ENCODE measurements at regions not wholly inside any gene's neighbourhood (a gene's known extent, or its start where the extent isn't known, plus 50 kb on each side); places are given as distances from the start of the nearest gene placed in this dataset.

DNA sequence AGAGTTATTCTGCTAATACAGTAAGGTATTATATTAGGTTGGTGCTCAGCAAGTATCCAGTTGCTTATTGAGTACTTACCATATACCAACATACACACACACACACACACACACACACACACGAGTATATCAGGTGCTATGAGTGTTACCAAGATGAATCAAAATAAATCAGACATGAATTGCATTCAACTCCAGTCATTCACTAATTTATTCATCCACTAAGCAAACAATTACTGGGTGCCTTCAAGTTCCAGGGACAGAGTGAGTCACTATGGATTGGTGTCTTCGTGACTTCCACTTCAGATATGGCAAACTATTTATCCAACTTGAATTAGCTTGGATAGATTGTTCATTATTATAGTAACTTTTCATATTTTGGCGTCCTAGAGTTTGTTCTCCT, 140.7 kb upstream of the SLC44A1 start:
- H3K4me1 ChIP-seq (ENCODE audit: low read length): peaks cover under 1% of the 10 kb centered on the region; the same call in 1 of the 2 replicates
- H3K27ac ChIP-seq (ENCODE audit: low read length): no peak overlapping the region
- no peaks in the 10 kb centered on the region for H3K79me2 ChIP-seq (ENCODE audit: low read length)
- no peak overlapping the region for H3K4me2 ChIP-seq (ENCODE audit: low read length)
- TF ChIP-seq EZH2phosphoT487 (IDR thresholded peaks at IDR 0.05; ENCODE audit: low read depth): no peak
- TF ChIP-seq, protein P1, sequence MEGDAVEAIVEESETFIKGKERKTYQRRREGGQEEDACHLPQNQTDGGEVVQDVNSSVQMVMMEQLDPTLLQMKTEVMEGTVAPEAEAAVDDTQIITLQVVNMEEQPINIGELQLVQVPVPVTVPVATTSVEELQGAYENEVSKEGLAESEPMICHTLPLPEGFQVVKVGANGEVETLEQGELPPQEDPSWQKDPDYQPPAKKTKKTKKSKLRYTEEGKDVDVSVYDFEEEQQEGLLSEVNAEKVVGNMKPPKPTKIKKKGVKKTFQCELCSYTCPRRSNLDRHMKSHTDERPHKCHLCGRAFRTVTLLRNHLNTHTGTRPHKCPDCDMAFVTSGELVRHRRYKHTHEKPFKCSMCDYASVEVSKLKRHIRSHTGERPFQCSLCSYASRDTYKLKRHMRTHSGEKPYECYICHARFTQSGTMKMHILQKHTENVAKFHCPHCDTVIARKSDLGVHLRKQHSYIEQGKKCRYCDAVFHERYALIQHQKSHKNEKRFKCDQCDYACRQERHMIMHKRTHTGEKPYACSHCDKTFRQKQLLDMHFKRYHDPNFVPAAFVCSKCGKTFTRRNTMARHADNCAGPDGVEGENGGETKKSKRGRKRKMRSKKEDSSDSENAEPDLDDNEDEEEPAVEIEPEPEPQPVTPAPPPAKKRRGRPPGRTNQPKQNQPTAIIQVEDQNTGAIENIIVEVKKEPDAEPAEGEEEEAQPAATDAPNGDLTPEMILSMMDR (IDR thresholded peaks at IDR 0.05; ENCODE audit: low read depth, low read length): no peak
- no peak overlapping the region for H3K9ac ChIP-seq (ENCODE audit: low read length)
- no peak overlapping the region for H3K4me3 ChIP-seq (ENCODE audit: low read length)
- H3K9me3 ChIP-seq (ENCODE audit: insufficient read depth, low read length): no peaks in the 10 kb centered on the region
- no peaks in the 10 kb centered on the region for H4K20me1 ChIP-seq (ENCODE audit: insufficient read depth, low read length)
- H3K27me3 ChIP-seq (ENCODE audit: low read depth, low read length): no peaks in the 10 kb centered on the region; the same call in 1 of the 2 replicates
- H3K36me3 ChIP-seq (replicated peaks; ENCODE audit: low read depth, low read length): no peaks in the 10 kb centered on the region
- H2AFZ ChIP-seq (ENCODE audit: low read depth, low read length): no peak overlapping the region

DNA sequence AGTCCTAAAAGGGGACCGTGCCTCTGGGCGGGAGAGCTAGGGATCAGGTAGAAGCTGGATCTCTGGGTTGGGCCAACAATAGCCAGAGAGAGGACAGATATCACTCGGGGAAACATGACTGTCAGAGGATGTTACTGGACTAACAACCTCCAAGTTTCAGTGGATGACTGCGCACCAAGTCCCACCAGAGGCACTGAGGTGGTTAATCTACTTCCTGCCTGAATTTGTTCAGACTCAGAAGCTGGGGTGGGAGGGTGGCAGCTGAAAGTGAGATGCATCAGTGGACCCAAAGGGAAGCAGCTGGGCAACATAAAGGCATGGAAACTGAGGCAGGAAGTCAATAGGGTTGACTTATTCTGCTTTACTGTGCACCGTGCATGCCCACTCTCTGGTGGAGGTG, 130.1 kb upstream of the SLC44A1 start:
- Histone ChIP-seq H3K4me1 (ENCODE audit: low read length) (no peaks in the 10 kb centered on the region), H2AFZ (ENCODE audit: low read depth, low read length) (no peak overlapping the region), H3K4me3 (ENCODE audit: low read length) (no peak overlapping the region), H3K9ac (ENCODE audit: low read length) (no peak overlapping the region), H3K4me2 (ENCODE audit: low read length) (no peak overlapping the region), H3K79me2 (ENCODE audit: low read length) (no peaks in the 10 kb centered on the region), H4K20me1 (ENCODE audit: insufficient read depth, low read length) (no peaks in the 10 kb centered on the region), H3K36me3 (replicated peaks; ENCODE audit: low read depth, low read length) (no peaks in the 10 kb centered on the region), H3K9me3 (ENCODE audit: insufficient read depth, low read length) (no peaks in the 10 kb centered on the region), H3K27ac (ENCODE audit: low read length) (no peak overlapping the region), H3K27me3 (ENCODE audit: low read depth, low read length) (no peaks in the 10 kb centered on the region)
- no peak for TF ChIP-seq EZH2phosphoT487 (IDR thresholded peaks at IDR 0.05; ENCODE audit: low read depth)
- TF ChIP-seq, protein P1 (IDR thresholded peaks at IDR 0.05; ENCODE audit: low read depth, low read length): no peak

DNA sequence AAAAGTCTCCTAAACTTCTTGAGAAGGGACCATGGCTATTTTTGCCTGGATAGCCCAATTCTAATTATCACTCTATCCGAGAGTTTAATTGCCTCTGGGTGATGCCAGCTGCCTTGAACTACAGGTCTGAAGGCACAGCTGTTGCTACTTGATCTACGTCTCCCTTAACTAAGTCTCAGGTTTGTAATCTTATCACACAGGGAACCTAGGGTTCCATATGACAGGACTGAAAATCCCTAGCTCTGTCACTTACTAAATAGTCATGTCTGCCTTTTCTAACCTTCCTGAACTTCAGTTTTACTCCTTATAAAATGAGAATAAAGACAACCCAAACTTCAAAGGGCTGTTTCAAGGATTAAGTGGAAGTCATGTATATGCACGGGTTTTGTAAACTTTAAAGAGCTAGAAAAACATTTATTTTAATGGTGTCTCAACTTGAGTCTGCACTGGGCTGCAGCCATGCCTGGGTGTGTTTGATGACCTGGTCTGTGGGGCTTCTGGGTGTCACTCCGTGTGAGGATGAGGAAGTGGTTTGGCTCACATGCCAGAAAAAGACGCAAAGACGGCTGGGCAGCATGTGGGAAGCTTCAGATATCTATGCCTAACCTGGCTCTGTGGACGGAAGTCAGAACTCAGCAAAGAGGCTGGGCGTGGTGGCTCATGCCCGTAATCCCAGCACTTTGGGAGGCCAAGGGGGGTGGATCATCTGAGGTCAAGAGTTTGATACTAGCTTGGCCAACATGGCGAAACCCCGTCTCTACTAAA, 129.3 kb upstream of the SLC44A1 start:
- Histone ChIP-seq H3K36me3 (replicated peaks; ENCODE audit: low read depth, low read length) (no peaks in the 10 kb centered on the region), H3K9me3 (ENCODE audit: insufficient read depth, low read length) (no peaks in the 10 kb centered on the region), H3K4me1 (ENCODE audit: low read length) (no peaks in the 10 kb centered on the region), H3K9ac (ENCODE audit: low read length) (no peak overlapping the region), H3K27ac (ENCODE audit: low read length) (no peak overlapping the region), H3K4me3 (ENCODE audit: low read length) (no peak overlapping the region), H3K79me2 (ENCODE audit: low read length) (no peaks in the 10 kb centered on the region), H3K27me3 (ENCODE audit: low read depth, low read length) (no peaks in the 10 kb centered on the region), H4K20me1 (ENCODE audit: insufficient read depth, low read length) (no peaks in the 10 kb centered on the region), H3K4me2 (ENCODE audit: low read length) (no peak overlapping the region), H2AFZ (ENCODE audit: low read depth, low read length) (no peak overlapping the region; the same call in 1 of the 2 replicates)
- TF ChIP-seq, protein P1 (IDR thresholded peaks at IDR 0.05; ENCODE audit: low read depth, low read length): no peak
- TF ChIP-seq EZH2phosphoT487 (IDR thresholded peaks at IDR 0.05; ENCODE audit: low read depth): no peak

DNA sequence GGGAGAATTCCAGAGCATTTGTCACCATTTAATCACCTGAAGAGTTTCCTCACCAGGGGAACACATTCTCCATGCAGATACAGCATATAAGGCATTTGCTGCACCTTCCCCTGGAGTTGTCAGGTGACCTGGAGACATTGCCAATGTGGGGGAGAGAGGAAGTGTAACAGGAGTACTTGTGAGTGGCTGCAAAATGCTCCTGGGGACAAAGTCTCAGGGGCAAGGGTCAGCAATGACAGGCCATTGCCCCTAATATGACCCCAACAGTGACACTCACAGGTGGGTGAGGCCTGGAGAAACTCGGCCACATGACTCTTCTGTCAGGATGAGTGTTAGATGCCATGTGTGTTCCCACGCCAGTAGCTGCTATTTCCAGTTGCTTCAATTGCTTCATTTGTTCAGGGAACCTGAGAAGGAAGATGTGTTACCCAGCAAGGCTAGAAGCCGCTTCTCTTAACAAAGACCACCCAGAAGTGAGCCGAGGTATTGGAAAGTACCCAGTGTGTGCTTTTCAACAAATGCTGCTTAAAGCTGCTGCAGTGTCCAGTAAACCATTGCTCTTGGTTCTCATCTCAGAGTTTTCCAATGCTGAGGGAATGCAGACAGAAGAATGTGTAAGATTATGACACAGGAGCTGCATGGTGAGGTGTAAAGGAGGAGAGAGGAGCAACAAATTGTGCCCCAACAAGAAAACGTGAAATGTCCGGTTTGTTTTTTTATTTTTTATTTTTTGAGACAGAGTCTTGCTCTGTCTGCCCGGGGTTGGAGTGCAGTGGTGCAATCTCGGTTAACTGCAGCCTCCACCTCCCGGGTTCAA, 128.2 kb upstream of the SLC44A1 start:
- no peak overlapping the region for H2AFZ ChIP-seq (ENCODE audit: low read depth, low read length)
- no peak overlapping the region for H3K27ac ChIP-seq (ENCODE audit: low read length)

More for the DNA sequence above, 128.2 kb upstream of the SLC44A1 start:
- Histone ChIP-seq H3K4me2 (ENCODE audit: low read length) (no peak overlapping the region), H3K27me3 (ENCODE audit: low read depth, low read length) (no peaks in the 10 kb centered on the region), H3K4me1 (ENCODE audit: low read length) (no peaks in the 10 kb centered on the region), H3K79me2 (ENCODE audit: low read length) (no peaks in the 10 kb centered on the region), H3K9me3 (ENCODE audit: insufficient read depth, low read length) (no peaks in the 10 kb centered on the region), H3K36me3 (replicated peaks; ENCODE audit: low read depth, low read length) (no peaks in the 10 kb centered on the region), H3K9ac (ENCODE audit: low read length) (no peak overlapping the region), H3K4me3 (ENCODE audit: low read length) (no peak overlapping the region), H4K20me1 (ENCODE audit: insufficient read depth, low read length) (no peaks in the 10 kb centered on the region)
- TF ChIP-seq, protein P1 (IDR thresholded peaks at IDR 0.05; ENCODE audit: low read depth, low read length): no peak
- TF ChIP-seq EZH2phosphoT487 (IDR thresholded peaks at IDR 0.05; ENCODE audit: low read depth): no peak
